ENCODE measurements at regions not wholly inside any gene's neighbourhood (a gene's known extent, or its start where the extent isn't known, plus 50 kb on each side); places are given as distances from the start of the nearest gene placed in this dataset.
"Not testable (repeated sequence)": the region's sequence is repeated elsewhere in the genome, so short reads cannot be mapped to it uniquely, and the experiment has no call there.

DNA sequence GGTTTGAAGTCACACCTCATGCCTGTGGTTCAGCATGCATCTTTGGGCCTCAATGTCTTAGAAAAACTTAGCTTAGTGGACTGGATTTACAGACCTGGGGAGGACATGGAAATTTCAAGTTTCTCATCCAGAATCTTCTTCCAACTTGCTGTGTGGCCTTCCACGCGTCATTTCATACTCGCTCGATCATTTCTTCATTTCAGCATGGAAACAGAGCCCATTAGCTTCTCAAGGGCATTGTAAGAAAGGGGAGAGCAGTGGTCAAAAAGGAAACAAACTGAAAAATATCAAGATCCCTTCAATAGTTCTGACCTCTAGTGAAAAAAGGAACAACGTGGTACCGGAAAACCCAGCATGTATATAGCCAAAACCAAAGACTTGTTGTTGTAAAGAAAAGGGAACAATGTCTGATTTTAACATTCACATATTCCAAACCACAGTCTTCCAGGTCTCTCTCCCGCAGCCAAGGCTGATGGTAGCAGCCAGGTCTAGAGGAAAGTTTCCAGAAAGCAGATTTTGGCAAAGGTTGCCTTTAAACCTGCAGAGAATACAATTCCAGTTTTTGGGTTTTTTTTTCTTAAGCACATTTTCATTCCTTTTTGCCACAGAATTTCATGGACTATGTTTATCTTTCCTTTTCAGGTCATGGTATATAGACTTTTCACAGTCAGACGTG, 97.0 kb upstream of the CDC42BPA start:
- peak in 2 of 4 experiments; percentile 5 to 6 for DNase-seq

DNA sequence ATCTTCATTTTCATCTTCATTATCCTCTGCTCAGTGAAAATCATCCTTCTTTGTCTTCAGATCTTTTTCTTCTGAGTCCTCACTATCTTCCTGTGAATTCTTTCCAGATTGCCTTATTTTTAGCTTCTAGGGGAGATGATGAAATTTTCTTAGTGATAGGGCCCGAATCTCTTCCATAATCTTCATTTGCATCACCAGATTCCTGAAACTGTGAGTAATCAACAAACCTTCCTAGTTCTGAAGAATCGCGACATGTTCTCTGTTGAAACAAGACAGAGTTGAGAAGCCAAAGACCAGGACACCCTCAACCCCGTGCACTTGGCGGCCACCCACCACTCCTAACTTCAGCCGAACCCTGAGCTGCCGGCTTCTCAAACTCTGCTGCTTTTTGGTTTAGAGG, 92.8 kb upstream of the CDC42BPA start:
- DNase-seq, result no peak

- DNase-seq, result not testable (repeated sequence)
These were observed 88.0 kb upstream of the CDC42BPA start for GRCh38 chr1:227406332-227406731.

DNA sequence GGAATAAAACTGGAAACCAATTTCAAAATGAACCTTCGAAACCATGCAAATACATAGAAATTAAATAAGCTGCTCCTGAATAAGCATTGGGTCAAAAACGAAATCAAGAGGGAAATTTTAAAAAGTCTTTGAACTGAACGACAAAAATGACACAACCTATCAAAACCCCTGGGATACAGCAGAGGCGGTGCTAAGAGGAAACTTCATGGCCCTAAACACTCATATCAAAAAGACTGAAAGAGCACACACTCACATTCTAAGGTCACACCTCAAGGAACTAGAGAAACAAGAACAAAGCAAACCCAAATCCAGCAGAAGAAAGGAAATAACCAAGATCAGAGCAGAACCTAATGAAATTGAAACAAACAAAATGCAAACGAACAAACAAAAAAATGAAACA, 85.2 kb upstream of the CDC42BPA start:
- DNase-seq, result no peak

DNA sequence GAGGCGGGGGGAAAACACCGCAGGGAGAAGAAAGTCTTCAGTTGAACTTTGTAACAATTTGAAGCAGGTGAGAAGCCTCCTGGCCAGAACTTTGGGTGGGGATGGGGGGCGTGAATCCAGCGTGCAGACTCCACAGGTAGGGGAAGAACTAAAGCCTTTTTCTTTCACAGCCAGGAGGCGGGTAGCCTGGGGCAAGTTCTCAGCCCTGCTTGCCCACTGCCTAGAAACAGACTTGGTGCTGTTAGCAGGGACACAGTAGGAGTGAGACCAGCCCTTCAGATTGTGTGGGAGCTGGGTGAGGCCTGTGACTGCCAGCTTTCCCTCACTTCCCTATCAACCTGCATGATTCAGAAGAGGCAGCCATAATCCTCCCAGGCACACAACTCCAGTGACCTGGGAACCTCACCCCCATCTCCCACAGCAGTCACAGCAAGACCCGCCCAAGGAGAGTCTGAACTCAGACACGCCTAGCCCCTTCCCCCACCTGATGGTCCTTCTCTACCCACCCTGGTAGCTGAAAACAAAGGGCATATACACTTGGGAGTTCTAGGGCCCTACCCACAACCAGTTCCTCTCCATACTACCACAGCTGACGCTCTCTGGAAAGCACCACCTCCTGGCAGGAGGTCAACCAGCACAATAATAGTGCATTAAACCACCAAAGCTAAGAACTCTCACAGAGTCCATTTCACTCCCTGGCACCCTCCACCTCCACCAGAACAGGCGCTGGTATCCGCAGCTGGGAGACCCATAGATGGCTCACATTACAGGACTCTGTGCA, 83.5 kb upstream of the CDC42BPA start:
- no peak for DNase-seq

GRCh38 chr1:227399152-227399730, 80.9 kb upstream of the CDC42BPA start:
- DNase-seq, result no peak

DNA sequence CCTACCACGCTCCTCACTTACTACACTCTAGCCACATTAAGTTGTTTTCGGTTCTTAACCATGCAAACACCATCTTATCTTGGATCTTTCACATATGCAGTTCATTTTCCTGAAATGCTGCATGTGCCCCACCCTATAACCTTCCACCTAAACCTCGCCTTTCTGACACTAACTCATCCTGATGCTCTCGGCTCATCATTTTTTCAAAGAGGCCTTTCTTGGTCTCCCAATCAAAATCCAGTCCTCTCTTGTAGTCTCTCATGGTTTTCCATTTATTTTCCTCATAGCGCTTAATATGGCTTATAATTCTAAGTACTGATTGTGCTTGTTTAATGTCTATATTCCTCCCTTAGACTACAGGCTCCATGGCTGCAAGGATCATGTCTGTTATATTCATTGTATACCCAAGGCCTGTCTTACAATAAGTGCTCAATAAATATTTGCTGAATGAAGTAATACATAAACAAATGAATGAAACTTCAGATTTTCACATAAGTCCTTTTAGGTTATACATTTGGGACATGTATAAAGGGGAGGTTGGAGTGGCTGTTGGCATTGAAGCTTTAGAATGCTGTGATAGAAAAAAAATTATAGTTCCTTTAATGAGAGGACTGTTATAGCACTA, 79.2 kb upstream of the CDC42BPA start:
- DNase-seq, result no peak

GRCh38 chr1:227396539-227397353, 78.5 kb upstream of the CDC42BPA start:
- DNase-seq, result no peak

DNA sequence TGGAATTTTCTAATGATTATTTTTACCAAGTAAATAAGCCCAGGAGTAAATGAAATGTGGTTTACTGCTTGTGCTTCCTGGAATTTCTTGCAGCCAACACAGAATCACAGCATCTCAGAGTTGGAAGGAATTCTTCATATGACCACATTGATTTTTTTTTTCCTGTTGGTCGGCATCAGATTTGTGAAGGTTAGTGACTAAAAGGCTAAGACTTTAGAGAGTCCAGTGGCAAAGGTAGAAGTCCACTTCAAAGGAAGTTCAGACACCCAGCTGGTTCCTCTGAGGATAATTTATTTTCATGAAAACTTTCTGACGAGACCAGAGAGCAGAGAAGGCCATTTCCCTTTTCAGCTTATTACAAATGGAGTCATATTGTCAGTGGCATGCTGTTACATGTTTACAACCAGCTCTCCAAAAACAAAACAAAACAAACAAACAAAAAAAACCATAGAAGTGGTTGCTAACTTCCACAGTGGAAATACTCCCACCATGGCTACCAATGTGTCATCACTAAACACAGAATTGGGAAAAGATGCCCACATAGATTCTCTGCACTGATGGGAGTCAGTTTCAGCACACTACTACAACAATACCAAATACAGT, 77.2 kb upstream of the CDC42BPA start:
- no peak for DNase-seq

GRCh38 chr1:227392984-227393764, 74.9 kb upstream of the CDC42BPA start:
- DNase-seq, result no peak

DNA sequence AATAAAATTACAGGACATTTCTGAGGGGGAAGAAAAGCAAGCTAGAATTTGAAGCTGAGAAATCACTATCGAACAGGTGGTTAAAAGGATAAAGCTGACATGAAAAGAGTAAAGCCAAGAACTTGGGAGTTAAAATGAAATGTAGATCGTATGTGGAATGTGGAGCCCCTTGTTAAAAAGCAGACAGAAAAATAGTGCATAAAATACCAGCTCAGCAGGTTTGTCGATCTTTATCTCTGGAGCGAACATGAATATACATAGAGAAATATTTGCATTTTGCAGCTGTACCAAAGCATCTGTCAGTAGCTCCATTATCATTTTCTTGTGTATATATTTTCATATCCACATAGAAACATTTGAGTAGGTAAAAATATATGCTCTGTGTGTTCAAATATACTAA, 73.6 kb upstream of the CDC42BPA start:
- DNase-seq, result no peak

DNA sequence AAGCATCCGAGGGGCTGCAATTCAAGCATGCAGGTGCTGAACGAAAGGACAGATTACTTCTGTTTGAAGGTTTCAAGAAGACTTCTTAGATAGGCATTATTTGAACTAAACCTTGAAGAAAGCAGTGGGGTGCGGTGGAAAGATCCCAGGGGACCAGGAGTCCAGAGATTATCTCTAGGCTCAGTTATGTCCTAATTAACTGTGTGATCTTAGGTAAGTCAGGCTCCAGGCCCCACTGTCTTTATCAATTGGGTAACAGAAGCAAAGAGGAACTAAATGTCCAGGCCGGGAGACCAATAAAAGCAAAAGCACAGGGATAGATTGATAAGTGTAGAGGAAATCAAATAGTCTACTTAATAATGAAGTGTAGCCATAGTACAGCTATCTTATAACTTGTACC, 72.9 kb upstream of the CDC42BPA start:
- no peak for DNase-seq

DNA sequence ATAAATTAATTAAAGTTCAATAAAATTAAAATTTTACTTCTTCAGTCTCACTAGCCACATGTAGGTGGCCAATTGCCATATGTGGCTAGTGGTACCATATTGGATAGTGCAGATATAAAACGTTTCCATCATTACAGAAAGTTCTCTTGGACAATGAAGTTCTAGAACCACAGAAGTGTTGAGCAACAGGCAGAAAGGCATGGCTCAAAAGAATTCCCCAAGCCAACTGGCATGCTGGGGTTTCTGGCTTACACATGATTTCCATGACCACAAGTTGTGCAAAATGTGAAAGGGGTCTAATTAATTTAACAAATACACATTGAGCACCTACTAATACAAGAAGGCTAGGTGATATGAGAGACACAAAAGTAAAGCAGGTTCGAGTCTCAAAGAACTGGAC, 72.2 kb upstream of the CDC42BPA start:
- DNase-seq, result no peak

GRCh38 chr1:227388214-227389168, 70.2 kb upstream of the CDC42BPA start:
- DNase-seq, result no peak

DNA sequence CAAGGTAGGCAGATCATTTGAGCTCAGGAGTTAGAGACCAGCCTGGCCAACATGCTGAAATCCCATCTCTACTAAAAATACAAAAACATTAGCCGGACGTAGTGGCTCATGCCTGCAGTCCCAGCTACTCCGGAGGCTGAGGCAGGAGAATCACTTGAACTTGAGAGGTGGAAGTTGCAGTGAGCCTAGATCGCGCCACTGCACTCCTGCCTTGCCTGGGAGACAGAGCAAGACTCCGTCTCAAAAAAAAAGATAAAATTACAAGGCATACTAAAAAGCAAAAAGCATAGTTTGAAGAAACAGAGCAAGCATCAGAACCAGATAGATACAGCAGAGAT, 61.2 kb upstream of the CDC42BPA start:
- no peak for DNase-seq

DNA sequence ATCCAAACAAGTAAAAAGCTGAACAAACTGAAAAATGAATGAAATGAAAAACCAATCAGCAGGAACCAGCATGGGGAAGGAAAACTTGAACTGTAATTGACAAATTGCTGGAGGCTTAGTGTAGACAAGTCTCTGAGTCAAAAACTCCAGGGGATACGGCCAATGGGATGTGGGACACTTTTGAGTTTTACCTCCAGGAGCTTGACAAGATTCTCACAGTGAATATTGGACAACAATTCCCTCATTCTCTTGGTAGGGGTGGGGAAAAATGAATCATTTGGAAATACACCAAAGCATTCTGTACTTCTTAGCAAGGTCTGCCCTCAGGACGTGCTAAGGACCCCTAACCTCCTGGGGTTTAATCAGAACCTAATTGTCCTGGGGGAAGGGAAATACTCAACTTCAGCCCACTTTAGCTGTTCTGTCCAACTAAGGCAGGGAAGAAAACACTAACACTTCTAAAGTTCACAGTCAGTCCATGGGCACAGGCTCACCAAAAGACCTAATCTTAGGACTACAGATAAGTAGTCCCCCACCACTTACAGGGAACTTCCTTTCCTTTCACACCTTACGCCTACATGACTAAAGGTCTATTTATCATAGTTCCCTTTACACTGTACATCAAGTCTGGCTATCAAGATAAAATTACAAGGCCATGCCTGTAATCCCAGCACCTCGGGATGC, 60.7 kb upstream of the CDC42BPA start:
- DNase-seq, result no peak

GRCh38 chr1:227378181-227378580, 59.9 kb upstream of the CDC42BPA start:
- no peak for DNase-seq

DNA sequence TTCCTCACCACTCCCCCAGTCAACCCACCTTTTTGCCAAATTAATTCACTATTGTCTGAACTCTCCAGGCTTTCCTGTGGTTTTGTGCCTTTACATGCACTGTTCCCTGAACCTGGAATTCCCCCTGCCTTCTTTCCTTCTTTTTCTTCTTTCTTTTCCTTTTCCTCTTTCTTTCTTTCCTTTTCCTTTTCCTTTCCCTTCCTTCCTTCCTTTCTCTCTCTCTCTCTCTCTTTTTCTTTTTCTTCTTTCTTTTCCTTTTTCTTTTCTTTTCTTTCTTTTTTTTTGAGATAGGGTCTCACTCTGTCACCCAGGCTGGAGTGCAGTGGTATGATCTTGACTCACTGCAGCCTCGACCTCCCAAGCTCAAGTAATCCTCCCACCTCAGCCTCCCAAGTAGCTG, 56.6 kb upstream of the CDC42BPA start:
- no peak for DNase-seq

GRCh38 chr1:227372726-227373130, 54.4 kb upstream of the CDC42BPA start:
- no peak for DNase-seq
